Gastrocnemius medialis (tissue), 4 donors: ENCODE measurements at regions not wholly inside any gene's neighbourhood (a gene's known extent, or its start where the extent isn't known, plus 50 kb on each side); places are given as distances from the start of the nearest gene placed in this dataset.

ENCODE experiments used
- ATAC-seq, 2 donors: fragments of 150-250 bp; one replicate each; pipeline ENCODE4 v1.9.1; 2016
- DNase-seq, 2 donors: peaks; one replicate each; pipeline ENCODE4 v3.0.0-alpha.2; 2019
- H3K27ac ChIP-seq, 4 donors: fragments of 200-600 bp; sonication (generic); 1 replicate in 1 of 4; 2 replicates in 3 of 4; pipeline ENCODE4 v1.5.1; 2016 to 2018; ENCODE audit warnings: mild to moderate bottlenecking in 2 of 4, moderate library complexity in 1 of 4
- H3K27me3 ChIP-seq, 3 donors: fragments of 200-600 bp; sonication (generic) in 2 of 3; 1 replicate in 1 of 3; 2 replicates in 2 of 3; pipeline versions ENCODE4 v1.5.1 to v1.6.0; 2016 to 2019; ENCODE audit warnings: mild to moderate bottlenecking in 1 of 3, moderate library complexity in 1 of 3
- H3K36me3 ChIP-seq, 2 donors: fragments of 200-600 bp; sonication (generic) in 1 of 2; one replicate each; pipeline ENCODE4 v1.5.1; 2017 to 2018
- H3K4me1 ChIP-seq, 2 donors: fragments of 200-600 bp; sonication (generic) in 1 of 2; one replicate each; pipeline ENCODE4 v1.5.1; 2016 to 2017; ENCODE audit warnings: mild to moderate bottlenecking in 2 of 2
- H3K4me3 ChIP-seq, 4 donors: fragments of 200-600 bp; sonication (generic) in 3 of 4; 1 replicate in 1 of 4; 2 replicates in 3 of 4; pipeline ENCODE4 v1.5.1; 2016 to 2019; ENCODE audit warnings: mild to moderate bottlenecking in 2 of 4
- H3K9me3 ChIP-seq, 3 donors: fragments of 200-600 bp; sonication (generic) in 2 of 3; 1 replicate in 1 of 3; 2 replicates in 2 of 3; pipeline ENCODE4 v1.5.1; 2016 to 2019
- POLR2A ChIP-seq, 2 donors: fragments of 450-650 bp; IDR thresholded peaks; one replicate each; pipeline ENCODE4 v1.6.1; 2017; ENCODE audit warnings: antibody characterized with exemption in 2 of 2, mild to moderate bottlenecking in 2 of 2, moderate library complexity in 2 of 2
- in situ Hi-C, 4 donors: fragments of 200-750 bp; cut with MboI; loops; one replicate each; pipeline versions ENCODE4 v1.15.0 to v1.8.0; 2017; ENCODE audit warnings: low sequenced_read_pairs in 4 of 4
- intact Hi-C: fragments of 100-400 bp; cut with DNase I; formaldehyde crosslinking; loops from one replicate; pipeline ENCODE4 v1.15.1; 2023; ENCODE audit warnings: low total_unique reads
- TF ChIP-seq, protein P1 (sequence below), 5 experiments: fragments of 450-650 bp in 3 of 5; fragments of 200-600 bp in 2 of 5; sonication (generic) in 2 of 5; IDR thresholded peaks in 4 of 5; conservative IDR thresholded peaks in 1 of 5; 1 replicate in 4 of 5; 2 replicates in 1 of 5; pipeline ENCODE4 v1.5.1; 2016 to 2019; ENCODE audit warnings: antibody characterized with exemption in 5 of 5, mild to moderate bottlenecking in 3 of 5, moderate library complexity in 3 of 5

DNA sequence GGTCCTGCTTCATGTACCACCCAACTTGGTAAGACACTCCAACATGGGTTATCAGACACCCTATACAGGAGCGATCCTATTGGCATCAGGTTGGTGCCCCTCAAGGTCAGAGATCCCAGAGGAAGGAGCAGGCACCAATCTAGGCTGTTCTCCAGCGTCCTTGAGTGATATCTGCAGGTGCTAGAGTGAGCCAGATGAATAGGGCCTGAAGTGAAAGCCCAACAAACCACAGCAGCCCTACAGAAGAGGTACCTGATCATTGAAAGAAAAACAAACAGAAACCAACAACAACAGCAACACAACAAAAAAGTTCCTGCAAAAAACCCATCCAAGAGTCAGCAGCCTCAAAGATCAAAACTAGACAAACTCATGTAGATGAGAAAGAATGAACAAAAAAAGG is 584.8 kb downstream of the HINT1 start:
- intact Hi-C loops (no loop called here), in situ Hi-C loops (no loop called here)
- no peaks in the 10 kb centered on the region for H3K4me1 ChIP-seq
- no peak overlapping the region for H3K4me3 ChIP-seq
- H3K36me3 ChIP-seq: no peaks in the 10 kb centered on the region
- H3K27ac ChIP-seq: no peak overlapping the region
- H3K27me3 ChIP-seq: no peaks in the 10 kb centered on the region
- H3K9me3 ChIP-seq: no peaks in the 10 kb centered on the region
- TF ChIP-seq, protein P1, sequence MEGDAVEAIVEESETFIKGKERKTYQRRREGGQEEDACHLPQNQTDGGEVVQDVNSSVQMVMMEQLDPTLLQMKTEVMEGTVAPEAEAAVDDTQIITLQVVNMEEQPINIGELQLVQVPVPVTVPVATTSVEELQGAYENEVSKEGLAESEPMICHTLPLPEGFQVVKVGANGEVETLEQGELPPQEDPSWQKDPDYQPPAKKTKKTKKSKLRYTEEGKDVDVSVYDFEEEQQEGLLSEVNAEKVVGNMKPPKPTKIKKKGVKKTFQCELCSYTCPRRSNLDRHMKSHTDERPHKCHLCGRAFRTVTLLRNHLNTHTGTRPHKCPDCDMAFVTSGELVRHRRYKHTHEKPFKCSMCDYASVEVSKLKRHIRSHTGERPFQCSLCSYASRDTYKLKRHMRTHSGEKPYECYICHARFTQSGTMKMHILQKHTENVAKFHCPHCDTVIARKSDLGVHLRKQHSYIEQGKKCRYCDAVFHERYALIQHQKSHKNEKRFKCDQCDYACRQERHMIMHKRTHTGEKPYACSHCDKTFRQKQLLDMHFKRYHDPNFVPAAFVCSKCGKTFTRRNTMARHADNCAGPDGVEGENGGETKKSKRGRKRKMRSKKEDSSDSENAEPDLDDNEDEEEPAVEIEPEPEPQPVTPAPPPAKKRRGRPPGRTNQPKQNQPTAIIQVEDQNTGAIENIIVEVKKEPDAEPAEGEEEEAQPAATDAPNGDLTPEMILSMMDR (IDR thresholded peaks at IDR 0.05 in 4 of 5, conservative IDR thresholded peaks at IDR 0.05 in 1 of 5): no peak
- TF ChIP-seq POLR2A (IDR thresholded peaks at IDR 0.05): no peak
- no peak for ATAC-seq
- no peak for DNase-seq

DNA sequence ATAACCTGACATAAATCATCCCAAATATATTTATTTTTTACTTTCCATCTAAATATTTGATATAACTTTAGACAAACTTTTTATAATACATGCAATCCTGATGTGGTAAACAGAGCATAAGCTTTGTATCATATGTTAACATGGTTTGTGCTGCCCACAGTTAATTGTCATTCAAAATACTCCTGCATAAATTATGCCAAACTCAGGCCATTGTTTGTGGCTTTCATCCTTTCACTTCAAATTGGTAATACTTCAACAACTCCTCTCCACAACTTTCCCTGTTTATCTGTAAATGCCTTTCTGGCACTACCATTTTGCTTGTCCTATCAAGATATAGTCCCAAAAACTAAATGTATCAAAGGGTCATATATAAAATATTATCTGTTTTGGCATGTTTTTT is 586.7 kb downstream of the HINT1 start:
- intact Hi-C loops (no loop called here), in situ Hi-C loops (no loop called here)
- no peak for ATAC-seq

DNA sequence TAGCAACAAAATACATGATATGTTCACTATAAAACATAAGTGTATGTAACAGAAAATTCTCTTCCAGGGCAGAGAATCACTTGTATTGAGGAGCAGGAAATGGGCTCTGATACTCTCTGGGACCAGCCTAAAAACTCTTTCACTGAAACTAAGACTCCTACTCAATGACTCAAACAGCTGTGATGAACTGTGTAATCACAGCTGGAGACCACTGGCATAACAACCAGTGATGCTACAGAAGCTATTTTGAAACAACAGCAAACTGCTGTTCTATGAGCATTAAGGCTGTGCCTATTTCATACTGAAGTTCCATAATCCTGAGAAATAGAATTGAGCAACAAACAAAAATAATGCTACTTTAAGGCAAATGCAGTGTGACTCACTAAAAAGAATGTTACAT is 594.0 kb downstream of the HINT1 start:
- DNase-seq (no peak), ATAC-seq (no peak)
- Histone ChIP-seq H3K27me3 (no peaks in the 10 kb centered on the region), H3K4me1 (no peaks in the 10 kb centered on the region), H3K4me3 (no peak overlapping the region), H3K27ac (no peak overlapping the region), H3K36me3 (no peaks in the 10 kb centered on the region), H3K9me3 (no peaks in the 10 kb centered on the region)
- in situ Hi-C loops (no loop called here), intact Hi-C loops (no loop called here)
- no peak for TF ChIP-seq POLR2A (IDR thresholded peaks at IDR 0.05)

More for the DNA sequence above, 586.7 kb downstream of the HINT1 start:
- no peak for DNase-seq
- no peak overlapping the region for H3K4me3 ChIP-seq
- H3K36me3 ChIP-seq: no peaks in the 10 kb centered on the region
- H3K9me3 ChIP-seq: no peaks in the 10 kb centered on the region
- TF ChIP-seq POLR2A (IDR thresholded peaks at IDR 0.05): no peak
- TF ChIP-seq, protein P1 (IDR thresholded peaks at IDR 0.05 in 4 of 5, conservative IDR thresholded peaks at IDR 0.05 in 1 of 5): no peak
- H3K27me3 ChIP-seq: no peaks in the 10 kb centered on the region
- no peaks in the 10 kb centered on the region for H3K4me1 ChIP-seq
- no peak overlapping the region for H3K27ac ChIP-seq

DNA sequence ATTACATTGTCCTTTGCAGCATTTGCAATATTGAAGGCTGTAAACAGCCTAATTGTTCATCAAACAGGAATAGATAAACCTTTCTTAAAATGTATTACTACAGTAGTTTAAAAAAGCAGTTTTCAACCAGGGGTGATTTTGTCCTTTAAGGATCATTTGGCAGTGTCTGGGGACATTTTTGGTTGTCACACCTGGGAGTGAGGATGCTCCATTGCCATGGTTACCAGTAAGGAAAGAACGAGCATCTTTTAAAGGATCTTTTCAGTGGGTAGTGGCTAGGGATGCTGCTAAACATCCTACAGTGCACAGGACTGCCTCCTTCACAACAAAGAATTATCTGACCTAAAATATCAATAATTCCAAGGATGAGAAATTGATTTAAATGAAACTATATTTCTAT is 596.3 kb downstream of the HINT1 start:
- Histone ChIP-seq H3K4me1 (no peaks in the 10 kb centered on the region), H3K4me3 (no peak overlapping the region), H3K9me3 (no peaks in the 10 kb centered on the region), H3K36me3 (no peaks in the 10 kb centered on the region), H3K27ac (no peak overlapping the region), H3K27me3 (no peaks in the 10 kb centered on the region)
- DNase-seq: no peak
- in situ Hi-C loops: no loop called here
- intact Hi-C loops: no loop called here
- no peak for TF ChIP-seq POLR2A (IDR thresholded peaks at IDR 0.05)
- TF ChIP-seq, protein P1 (IDR thresholded peaks at IDR 0.05 in 4 of 5, conservative IDR thresholded peaks at IDR 0.05 in 1 of 5): no peak
- ATAC-seq: no peak

DNA sequence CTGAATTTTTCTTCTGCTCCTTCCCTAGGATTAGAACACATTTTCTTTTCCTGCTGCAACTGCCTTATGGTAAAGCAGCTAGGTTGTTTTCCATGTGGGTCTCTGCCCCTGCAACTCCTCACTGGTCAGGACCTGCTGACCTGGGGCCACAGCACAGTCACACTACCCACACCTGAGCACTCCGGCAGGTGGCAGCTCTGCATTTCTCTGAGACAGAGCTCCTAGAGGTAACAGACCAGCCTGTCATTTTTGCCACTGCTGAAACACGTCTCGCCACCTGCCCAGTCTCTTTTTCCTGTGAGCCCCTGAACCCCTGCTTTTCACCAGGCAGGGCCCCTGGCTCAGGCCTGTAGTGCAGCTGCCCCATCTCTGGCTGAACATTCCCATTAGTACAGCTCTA is 609.6 kb downstream of the HINT1 start:
- Histone ChIP-seq H3K27me3 (no peaks in the 10 kb centered on the region), H3K4me3 (no peak overlapping the region), H3K36me3 (no peaks in the 10 kb centered on the region), H3K9me3 (no peaks in the 10 kb centered on the region), H3K4me1 (no peaks in the 10 kb centered on the region), H3K27ac (no peak overlapping the region)
- no peak for DNase-seq
- TF ChIP-seq, protein P1 (IDR thresholded peaks at IDR 0.05 in 4 of 5, conservative IDR thresholded peaks at IDR 0.05 in 1 of 5): no peak
- no peak for TF ChIP-seq POLR2A (IDR thresholded peaks at IDR 0.05)
- intact Hi-C loops: no loop called here
- in situ Hi-C loops: no loop called here
- ATAC-seq: no peak
